Right ventricle myocardium superior (tissue), 1 donor: ENCODE measurements at regions not wholly inside any gene's neighbourhood (a gene's known extent, or its start where the extent isn't known, plus 50 kb on each side); places are given as distances from the start of the nearest gene placed in this dataset.
"Not testable (repeated sequence)": the region's sequence is repeated elsewhere in the genome, so short reads cannot be mapped to it uniquely, and the experiment has no call there.

ENCODE experiments used
- ATAC-seq: fragments of 200-7000 bp; cut with Tn5 transposase; one replicate; pipeline ENCODE4 v1.9.1; 2020; ENCODE audit warnings: mild to moderate bottlenecking; ENCODE audit not compliant: poor library complexity
- DNase-seq: peaks from one replicate; pipeline ENCODE4 v3.0.0-alpha.2; 2020
- intact Hi-C: fragments of 100-400 bp; cut with DNase I; formaldehyde crosslinking; loops from one replicate; pipeline ENCODE4 v1.11.2; 2022
- donor health status: DM: no; HTN: yes; CAD: no; lungs with severe emphysema.

DNA sequence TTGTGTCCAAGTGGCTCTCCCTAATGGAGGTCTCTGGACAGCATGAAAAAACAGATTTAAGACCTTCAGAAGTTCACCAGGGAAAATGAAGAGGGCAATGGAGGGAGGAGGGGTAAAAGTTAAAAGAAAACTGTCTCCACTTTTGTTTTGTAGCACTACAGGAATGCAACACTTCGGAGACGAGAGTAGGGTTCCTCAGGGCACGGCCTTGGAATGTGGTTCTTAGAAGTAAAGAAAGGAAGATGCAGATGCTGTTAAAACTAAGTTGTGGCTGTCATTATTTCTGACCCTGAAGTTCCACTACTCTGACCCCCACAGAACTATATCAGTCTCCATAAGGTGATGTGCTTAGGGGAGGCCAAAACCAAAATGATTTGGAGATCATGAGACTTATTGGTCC lies 335.1 kb downstream of the XPNPEP1 start:
- DNase-seq (no peak), ATAC-seq (no peak)
- intact Hi-C loops: no loop called here

DNA sequence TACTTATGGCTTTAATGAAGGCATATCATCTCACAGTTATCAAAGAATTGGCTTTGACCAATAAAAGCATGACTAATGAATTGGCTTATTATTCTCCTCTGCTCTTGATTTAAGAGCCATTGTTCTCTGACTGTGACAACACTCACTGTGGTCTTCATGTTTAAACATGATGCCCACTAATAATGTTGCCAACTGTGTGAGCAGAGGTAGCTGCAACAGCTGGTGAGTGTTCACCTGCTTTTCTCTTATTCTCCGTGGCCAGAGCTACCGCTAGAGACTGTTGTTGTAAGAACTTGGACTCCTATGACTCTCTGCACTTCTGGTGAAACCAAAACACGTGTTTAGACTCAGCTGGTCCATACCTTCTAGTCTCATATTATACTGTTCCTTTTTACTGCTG lies 335.9 kb downstream of the XPNPEP1 start:
- DNase-seq: no peak
- no peak for ATAC-seq
- intact Hi-C loops: no loop called here

DNA sequence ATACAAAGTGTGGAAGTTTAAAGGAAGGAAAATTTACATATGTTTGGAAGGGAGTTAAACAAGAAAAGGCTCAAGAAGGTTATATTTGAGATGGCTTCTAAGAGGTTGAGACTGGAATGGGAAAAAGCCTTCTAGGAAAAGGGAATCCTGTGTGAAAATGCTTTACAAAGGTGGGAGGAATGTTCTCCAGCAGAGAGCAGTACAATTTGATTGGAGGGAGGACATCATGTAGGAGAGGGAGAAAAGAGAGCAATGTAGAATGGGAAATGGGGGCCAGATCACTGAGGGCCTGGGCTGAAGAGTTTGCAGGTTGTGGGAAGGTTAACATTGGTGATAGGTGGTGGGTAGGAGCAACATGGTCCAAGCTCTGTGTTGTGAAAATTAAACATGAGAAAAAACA lies 366.9 kb downstream of the XPNPEP1 start:
- intact Hi-C loops: no loop called here
- no peak for ATAC-seq
- no peak for DNase-seq

- DNase-seq, ATAC-seq, intact Hi-C loops: not testable (repeated sequence)
Observed at GRCh38 chr10:109542050-109542603, 381.2 kb downstream of the XPNPEP1 start.

GRCh38 chr10:109534193-109534592 lies 389.1 kb downstream of the XPNPEP1 start:
- no peak for ATAC-seq
- intact Hi-C loops: no loop called here
- no peak for DNase-seq

GRCh38 chr10:109529258-109529657 lies 394.1 kb downstream of the XPNPEP1 start:
- no peak for ATAC-seq
- no peak for DNase-seq
- intact Hi-C loops: no loop called here

- ATAC-seq: no peak
- DNase-seq: no peak
- intact Hi-C loops: no loop called here
Observed at GRCh38 chr10:109517748-109518147, 405.6 kb downstream of the XPNPEP1 start.

DNA sequence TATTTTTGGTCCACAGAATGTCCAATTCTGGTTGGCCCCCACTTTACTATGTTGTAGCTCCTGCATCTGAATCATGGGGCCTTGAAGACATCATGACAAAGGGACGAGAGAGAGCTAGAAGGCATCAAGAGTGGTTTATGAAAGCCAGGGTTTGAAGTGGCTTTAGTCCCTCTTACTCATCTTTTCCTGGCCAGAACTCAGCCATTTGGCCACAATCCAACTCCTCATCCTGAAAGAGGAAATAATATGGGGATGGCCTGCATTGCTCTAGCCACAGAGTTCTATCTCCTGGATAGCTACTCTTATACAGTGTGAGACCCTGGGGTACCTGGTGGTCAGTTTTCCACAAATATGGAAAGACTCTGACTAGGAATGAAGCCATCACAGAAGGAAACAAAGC lies 418.9 kb downstream of the XPNPEP1 start:
- intact Hi-C loops: no loop called here
- ATAC-seq: no peak

DNA sequence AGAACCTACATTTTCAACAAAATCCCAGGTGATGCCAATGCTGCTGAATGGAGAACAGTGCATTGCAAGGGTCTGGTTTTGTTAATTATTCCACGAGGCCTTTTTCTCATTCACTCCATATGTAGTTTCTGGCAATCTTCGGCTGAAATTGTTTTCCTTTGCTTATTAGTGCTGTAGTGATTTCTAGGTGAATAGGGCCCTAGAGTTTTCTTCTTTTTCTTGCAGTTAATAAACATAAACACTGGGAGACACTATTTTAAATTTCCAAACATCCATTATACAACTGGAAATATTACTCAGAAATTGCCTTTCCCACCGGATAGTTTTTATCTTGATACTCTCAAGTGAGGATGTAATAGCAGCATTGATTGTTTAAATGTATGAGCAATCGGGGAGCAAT lies 435.6 kb downstream of the XPNPEP1 start:
- DNase-seq (no peak), ATAC-seq (no peak)
- intact Hi-C loops: no loop called here

More for the DNA sequence above, 418.9 kb downstream of the XPNPEP1 start:
- no peak for DNase-seq

GRCh38 chr10:109480836-109481235 lies 442.5 kb downstream of the XPNPEP1 start:
- DNase-seq (no peak), ATAC-seq (no peak)
- intact Hi-C loops: no loop called here

- ATAC-seq (no peak), DNase-seq (no peak)
- intact Hi-C loops: no loop called here
Observed at GRCh38 chr10:109475711-109476421, 447.4 kb downstream of the XPNPEP1 start.

GRCh38 chr10:109474812-109475211 lies 448.5 kb downstream of the XPNPEP1 start:
- DNase-seq (no peak), ATAC-seq (no peak)
- intact Hi-C loops: no loop called here

DNA sequence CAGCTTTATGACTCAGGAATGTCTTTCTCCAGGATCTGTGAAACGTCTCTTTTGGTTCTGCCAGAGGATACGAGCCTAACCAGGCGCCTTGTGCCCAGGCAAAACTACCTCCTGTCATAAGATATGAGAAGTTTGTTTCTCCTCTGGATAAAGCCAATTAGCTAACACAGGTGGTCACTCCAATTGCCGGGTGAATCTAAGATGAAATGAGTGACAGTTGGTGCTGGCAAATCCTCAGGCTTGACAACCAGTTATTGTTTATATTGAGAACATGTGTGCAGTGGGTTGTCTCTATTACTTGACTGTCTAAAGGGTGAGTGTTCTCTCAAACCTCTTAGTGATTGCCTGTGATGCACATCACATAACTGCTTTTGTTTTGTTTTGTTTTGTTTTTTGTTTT lies 449.1 kb downstream of the XPNPEP1 start:
- DNase-seq (no peak), ATAC-seq (no peak)
- intact Hi-C loops: no loop called here

DNA sequence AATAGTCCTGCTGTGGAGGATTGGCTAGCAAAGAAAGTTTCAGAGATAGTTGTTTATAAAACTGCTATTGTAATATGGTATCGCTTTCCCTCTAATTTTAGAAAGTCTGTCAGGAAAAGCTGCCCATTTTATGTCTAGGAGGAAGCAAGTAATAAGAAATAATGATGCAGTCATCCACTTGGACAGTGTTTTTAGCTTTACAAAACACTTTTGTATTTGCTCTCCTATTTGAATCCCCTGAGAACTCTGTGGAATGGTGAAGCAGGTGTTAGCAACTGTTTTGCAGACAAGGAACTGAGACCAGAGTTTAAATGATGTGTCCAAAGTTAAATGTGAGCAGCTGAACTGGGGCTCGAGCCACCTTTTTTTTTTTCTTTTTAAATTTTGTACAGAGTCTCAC lies 455.8 kb downstream of the XPNPEP1 start:
- DNase-seq: no peak
- no peak for ATAC-seq
- intact Hi-C loops: no loop called here

GRCh38 chr10:109464949-109465348 lies 458.4 kb downstream of the XPNPEP1 start:
- ATAC-seq (no peak), DNase-seq (no peak)
- intact Hi-C loops: no loop called here

DNA sequence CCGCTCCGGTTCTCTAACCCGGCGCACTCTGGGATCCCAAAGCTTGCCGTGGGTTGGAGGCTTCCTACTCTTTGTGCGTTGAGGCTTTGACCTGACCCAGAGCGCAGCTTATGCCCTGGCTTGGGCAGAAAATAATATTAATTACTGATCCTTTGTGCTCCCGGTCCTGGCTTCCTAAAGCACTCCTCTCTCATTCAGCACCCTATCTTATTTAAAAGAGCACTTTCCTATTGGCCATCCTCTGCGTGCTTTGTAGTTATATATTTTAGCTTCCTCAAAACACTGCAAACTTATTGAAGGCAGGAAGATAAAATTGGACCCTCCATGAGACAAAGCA lies 466.0 kb downstream of the XPNPEP1 start:
- intact Hi-C loops: no loop called here

GRCh38 chr10:109456566-109457301 lies 466.6 kb downstream of the XPNPEP1 start:
- DNase-seq: no peak
- no peak for ATAC-seq
- intact Hi-C loops: no loop called here

More for the DNA sequence above, 466.0 kb downstream of the XPNPEP1 start:
- DNase-seq (no peak), ATAC-seq (no peak)

- intact Hi-C loops: no loop called here
- DNase-seq (no peak), ATAC-seq (no peak)
Observed at GRCh38 chr10:109454691-109455090, 468.6 kb downstream of the XPNPEP1 start.

DNA sequence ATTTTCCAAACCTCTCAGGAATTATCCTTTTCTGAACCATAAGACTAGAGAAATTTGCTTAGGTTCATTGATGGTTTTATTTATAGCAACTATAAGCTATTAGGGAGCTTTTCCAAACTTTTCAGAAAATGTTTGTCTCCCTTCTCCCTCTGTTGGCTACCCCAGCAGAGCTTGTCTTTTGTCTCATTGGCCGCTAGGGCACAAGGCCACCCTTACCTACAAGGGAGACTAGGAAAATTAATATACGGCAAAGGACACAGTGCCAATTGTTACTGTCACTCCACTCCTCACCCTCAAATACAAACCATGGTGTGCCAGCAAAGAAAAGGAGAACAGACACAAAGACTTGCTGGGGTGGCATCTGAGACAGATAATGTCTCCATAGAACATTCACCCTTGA lies 471.4 kb downstream of the XPNPEP1 start:
- intact Hi-C loops: no loop called here
- ATAC-seq: no peak
- no peak for DNase-seq

DNA sequence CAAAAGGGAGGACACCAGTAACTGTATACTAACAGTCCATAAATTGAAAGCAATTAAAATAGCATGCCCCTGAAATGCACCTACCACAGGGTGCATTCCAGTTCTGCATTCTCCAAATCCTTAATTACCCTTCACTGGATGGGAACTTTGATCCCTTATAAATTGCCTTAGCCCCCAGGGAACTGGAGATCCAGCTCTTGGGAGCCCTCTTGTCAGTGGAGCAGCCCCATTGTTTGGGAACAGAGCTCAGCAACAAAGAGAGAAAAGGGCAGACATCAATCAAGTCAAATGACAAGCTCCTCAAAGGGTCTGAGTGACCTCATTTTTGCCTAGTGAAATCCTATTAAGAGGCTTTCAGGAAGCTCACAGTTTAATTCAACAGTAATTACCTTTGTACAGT lies 472.6 kb downstream of the XPNPEP1 start:
- ATAC-seq: no peak
- intact Hi-C loops: no loop called here

More for the DNA sequence above, 472.6 kb downstream of the XPNPEP1 start:
- no peak for DNase-seq
